MCF 10A (cell line): ENCODE measurements at regions not wholly inside any gene's neighbourhood (a gene's known extent, or its start where the extent isn't known, plus 50 kb on each side); places are given as distances from the start of the nearest gene placed in this dataset.

Experiments
- BruUV-seq: library from RNA; stranded (reverse); fragments of 400-500 nt; replicated peaks from 2 replicates; lab custom pipeline; 2021; lab: Mats Ljungman, UMichigan
- CTCF ChIA-PET: fragments of 300-600 bp; sonication (Branson Sonifier 250); formaldehyde crosslinking; extraction: SDS; loops from one replicate; lab custom pipeline; 2021; ENCODE audit warnings: antibody characterized with exemption, inconsistent platforms; lab: Yijun Ruan, JAX
- POLR2A ChIA-PET: fragments of 300-600, 350-650 bp; sonication (Branson Sonifier 250); formaldehyde crosslinking; extraction: SDS; loops from one replicate; lab custom pipeline; 2020; ENCODE audit warnings: antibody characterized with exemption, inconsistent platforms; lab: Yijun Ruan, JAX
- DNase-seq: peaks from one replicate; pipeline ENCODE4 v3.0.0-alpha.2; 2018; ENCODE audit not compliant: unreplicated experiment
- H3K27ac Mint-ChIP-seq: one replicate; pipeline ENCODE4 v1.8.0; 2022; ENCODE audit warnings: mild to moderate bottlenecking, low read depth, mixed read lengths; ENCODE audit not compliant: unreplicated experiment
- H3K27me3 Mint-ChIP-seq: one replicate; pipeline ENCODE4 v1.8.0; 2022; ENCODE audit warnings: mixed read lengths; ENCODE audit not compliant: insufficient read depth, unreplicated experiment
- H3K36me3 Mint-ChIP-seq: one replicate; pipeline ENCODE4 v1.8.0; 2022; ENCODE audit warnings: mild to moderate bottlenecking, moderate library complexity, mixed read lengths; ENCODE audit not compliant: insufficient read depth, unreplicated experiment
- H3K4me1 Mint-ChIP-seq: one replicate; pipeline ENCODE4 v1.8.0; 2022; ENCODE audit warnings: mixed read lengths; ENCODE audit not compliant: insufficient read depth, unreplicated experiment
- H3K4me3 Mint-ChIP-seq: one replicate; pipeline ENCODE4 v1.8.0; 2022; ENCODE audit warnings: mild to moderate bottlenecking, moderate library complexity, mixed read lengths; ENCODE audit not compliant: unreplicated experiment
- H3K9me3 Mint-ChIP-seq: one replicate; pipeline ENCODE4 v1.8.0; 2022; ENCODE audit warnings: mixed read lengths; ENCODE audit not compliant: unreplicated experiment
- intact Hi-C: fragments of 100-400 bp; cut with micrococcal nuclease; formaldehyde crosslinking; loops from 2 replicates; pipeline ENCODE4 v1.14.1; 2022
- TF ChIP-seq, protein P1 (sequence below): fragments of 200-600 bp; IDR thresholded peaks from one replicate; pipeline ENCODE4 v1.8.0; 2022; ENCODE audit warnings: antibody characterized with exemption, mild to moderate bottlenecking; ENCODE audit not compliant: unreplicated experiment

DNA sequence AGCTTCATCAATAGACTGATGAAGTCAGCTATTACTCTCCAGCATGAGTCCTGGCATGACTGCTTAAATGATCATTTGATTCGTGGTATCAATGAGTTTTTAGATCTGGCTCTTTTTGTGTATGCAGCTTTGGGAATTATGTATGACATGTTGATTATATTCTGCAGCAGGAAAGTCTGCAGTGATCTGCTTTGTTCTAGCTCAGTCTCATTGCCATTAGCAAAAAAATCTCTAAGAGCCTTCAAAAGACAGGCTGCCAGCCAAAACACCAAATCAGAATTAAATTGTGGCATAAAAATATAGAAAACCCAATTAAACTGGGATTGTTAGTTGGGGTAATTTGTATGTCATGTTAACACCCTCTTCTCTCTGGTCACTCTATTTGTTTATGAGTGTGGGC is 1021.0 kb upstream of the SEMA6D start:
- no peaks in the 10 kb centered on the region for H3K4me1 Mint-ChIP-seq
- ChIA-PET CTCF (interaction anchor here (0.6 kb wide), 1 partner anchor 16 kb away, joined by 3 read pairs; no protein-coding TSS in a partner anchor), POLR2A (no interaction called here)
- H3K27me3 Mint-ChIP-seq, result peaks cover 42% of the 10 kb centered on the region
- BruUV-seq, result no TSS peak
- no peak for DNase-seq
- H3K4me3 Mint-ChIP-seq, result no peak overlapping the region
- H3K36me3 Mint-ChIP-seq, result peaks cover 4% of the 10 kb centered on the region
- H3K9me3 Mint-ChIP-seq, result peaks cover 13% of the 10 kb centered on the region
- TF ChIP-seq, protein P1, sequence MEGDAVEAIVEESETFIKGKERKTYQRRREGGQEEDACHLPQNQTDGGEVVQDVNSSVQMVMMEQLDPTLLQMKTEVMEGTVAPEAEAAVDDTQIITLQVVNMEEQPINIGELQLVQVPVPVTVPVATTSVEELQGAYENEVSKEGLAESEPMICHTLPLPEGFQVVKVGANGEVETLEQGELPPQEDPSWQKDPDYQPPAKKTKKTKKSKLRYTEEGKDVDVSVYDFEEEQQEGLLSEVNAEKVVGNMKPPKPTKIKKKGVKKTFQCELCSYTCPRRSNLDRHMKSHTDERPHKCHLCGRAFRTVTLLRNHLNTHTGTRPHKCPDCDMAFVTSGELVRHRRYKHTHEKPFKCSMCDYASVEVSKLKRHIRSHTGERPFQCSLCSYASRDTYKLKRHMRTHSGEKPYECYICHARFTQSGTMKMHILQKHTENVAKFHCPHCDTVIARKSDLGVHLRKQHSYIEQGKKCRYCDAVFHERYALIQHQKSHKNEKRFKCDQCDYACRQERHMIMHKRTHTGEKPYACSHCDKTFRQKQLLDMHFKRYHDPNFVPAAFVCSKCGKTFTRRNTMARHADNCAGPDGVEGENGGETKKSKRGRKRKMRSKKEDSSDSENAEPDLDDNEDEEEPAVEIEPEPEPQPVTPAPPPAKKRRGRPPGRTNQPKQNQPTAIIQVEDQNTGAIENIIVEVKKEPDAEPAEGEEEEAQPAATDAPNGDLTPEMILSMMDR, result no peak
- H3K27ac Mint-ChIP-seq, result no peak overlapping the region
- intact Hi-C loops, result no loop called here

DNA sequence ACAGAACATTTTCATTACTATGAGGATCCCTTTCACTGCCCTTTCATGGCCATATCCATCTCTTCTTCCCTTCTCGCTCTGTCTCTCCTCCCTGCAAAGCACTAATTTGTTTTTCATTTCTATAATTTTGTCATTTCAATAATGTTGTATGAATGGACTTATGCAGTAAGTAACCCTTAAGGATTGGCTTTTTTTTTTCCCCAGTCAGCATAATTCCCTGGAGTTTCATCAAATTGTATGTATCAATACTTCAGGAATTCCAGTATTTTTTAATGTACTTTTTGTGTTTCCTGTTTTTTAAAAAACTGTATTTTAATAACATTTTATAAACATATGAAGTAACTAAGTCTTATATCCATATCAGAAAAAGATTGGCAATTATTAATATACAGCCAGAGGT is 1016.0 kb upstream of the SEMA6D start:
- TF ChIP-seq, protein P1, result no peak
- CTCF ChIA-PET, result no interaction called here
- peaks cover 5% of the 10 kb centered on the region for H3K4me1 Mint-ChIP-seq
- peaks cover 8% of the 10 kb centered on the region for H3K9me3 Mint-ChIP-seq
- H3K36me3 Mint-ChIP-seq, result peaks cover 7% of the 10 kb centered on the region
- intact Hi-C loops, result no loop called here
- no peaks in the 10 kb centered on the region for H3K27me3 Mint-ChIP-seq
- no peak overlapping the region for H3K4me3 Mint-ChIP-seq
- no peak overlapping the region for H3K27ac Mint-ChIP-seq
- POLR2A ChIA-PET, result no interaction called here
- DNase-seq, result no peak
- BruUV-seq, result no TSS peak

DNA sequence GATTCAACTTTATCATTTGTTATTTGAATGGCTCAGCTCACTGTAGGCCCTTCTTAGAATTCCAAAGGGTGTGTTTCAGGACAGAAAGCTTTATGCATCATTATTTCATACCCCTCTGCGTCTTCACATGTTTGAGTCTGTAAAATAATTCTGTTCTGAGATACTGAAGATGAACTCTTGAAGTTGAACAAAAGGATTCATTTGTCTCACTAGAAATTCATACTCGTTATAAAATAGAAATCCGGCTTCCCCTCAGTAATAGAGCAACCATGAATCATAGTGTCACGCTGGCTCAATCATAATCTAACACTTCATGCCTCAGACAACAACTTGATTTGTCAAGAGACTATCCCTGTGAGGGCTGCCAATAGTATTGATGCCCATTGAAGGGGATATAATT is 1015.4 kb upstream of the SEMA6D start:
- peaks cover 7% of the 10 kb centered on the region for H3K36me3 Mint-ChIP-seq
- intact Hi-C loops, result no loop called here
- no peak overlapping the region for H3K27ac Mint-ChIP-seq
- no peak for DNase-seq
- H3K4me1 Mint-ChIP-seq, result peaks cover 5% of the 10 kb centered on the region
- ChIA-PET CTCF (interaction anchor here (0.7 kb wide), 1 partner anchor 230 kb away, joined by 3 read pairs; no protein-coding TSS in a partner anchor), POLR2A (no interaction called here)
- BruUV-seq, result no TSS peak
- TF ChIP-seq, protein P1, result no peak
- H3K9me3 Mint-ChIP-seq, result peaks cover 8% of the 10 kb centered on the region
- H3K27me3 Mint-ChIP-seq, result no peaks in the 10 kb centered on the region
- no peak overlapping the region for H3K4me3 Mint-ChIP-seq

DNA sequence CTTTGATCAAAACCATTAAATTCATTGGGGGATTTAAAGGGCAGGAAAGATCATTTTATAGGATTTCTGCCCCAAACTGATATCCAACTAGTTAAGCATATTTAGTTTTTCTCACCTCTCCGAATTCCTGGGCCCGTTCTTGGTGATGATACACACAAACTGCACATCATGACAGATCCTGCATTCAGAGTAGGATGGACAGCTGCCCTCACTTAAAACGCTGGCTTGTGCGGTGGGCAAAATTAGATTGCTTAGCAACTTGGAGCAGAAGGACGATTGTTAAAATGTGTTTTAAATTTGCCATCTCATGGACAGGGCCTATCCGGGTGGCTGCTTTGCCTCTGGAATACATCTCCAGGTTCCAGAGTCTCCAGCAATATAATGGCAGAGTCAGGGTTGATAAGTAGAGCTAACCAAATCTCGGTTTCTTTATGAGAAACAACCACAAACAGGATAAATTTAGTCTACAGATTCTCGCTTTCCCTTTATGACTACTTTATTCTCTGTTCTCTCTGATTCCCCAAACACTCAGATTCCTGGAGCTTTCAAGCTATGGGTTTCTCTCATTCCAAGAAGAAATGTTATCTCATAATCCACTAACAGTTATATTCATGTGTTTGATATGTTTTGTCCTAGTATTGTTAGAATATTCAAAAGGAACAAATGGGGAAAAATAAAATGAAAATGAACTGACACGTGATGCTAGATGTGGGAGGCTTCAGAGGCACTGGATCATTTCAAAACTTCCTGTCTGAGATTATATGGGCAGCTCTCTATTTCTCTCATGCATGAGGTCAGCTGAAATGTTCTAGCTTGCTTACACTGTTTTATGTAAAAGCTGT is 1014.1 kb upstream of the SEMA6D start:
- no peak overlapping the region for H3K4me3 Mint-ChIP-seq
- intact Hi-C loops, result no loop called here
- ChIA-PET POLR2A (no interaction called here), CTCF (interaction anchor here (0.6 to 0.7 kb wide), 2 partner anchors 16 to 353 kb away, joined by 3 read pairs; no protein-coding TSS in a partner anchor)
- peaks cover 13% of the 10 kb centered on the region for H3K9me3 Mint-ChIP-seq
- TF ChIP-seq, protein P1, result no peak
- BruUV-seq, result no TSS peak
- H3K36me3 Mint-ChIP-seq, result peaks cover 7% of the 10 kb centered on the region
- H3K27me3 Mint-ChIP-seq, result no peaks in the 10 kb centered on the region
- H3K4me1 Mint-ChIP-seq, result peaks cover 10% of the 10 kb centered on the region
- no peak overlapping the region for H3K27ac Mint-ChIP-seq
- no peak for DNase-seq
